Vagina (tissue), 2 donors: ENCODE measurements at regions not wholly inside any gene's neighbourhood (a gene's known extent, or its start where the extent isn't known, plus 50 kb on each side); places are given as distances from the start of the nearest gene placed in this dataset.

ENCODE experiments used
- DNase-seq, 2 donors: peaks; one replicate each; pipeline ENCODE4 v3.0.0-alpha.2; 2017; ENCODE audit errors: extremely low spot score in 2 of 2
- H3K27ac ChIP-seq: fragments of 200-600 bp; sonication (generic); one replicate; pipeline ENCODE4 v1.5.1; 2019
- H3K27me3 ChIP-seq: fragments of 200-600 bp; sonication (generic); one replicate; pipeline ENCODE4 v1.5.1; 2019
- H3K36me3 ChIP-seq, 2 donors: fragments of 200-600 bp; sonication (generic); one replicate each; pipeline ENCODE4 v1.5.1; 2017 to 2019
- H3K4me1 ChIP-seq: fragments of 200-600 bp; sonication (generic); one replicate; pipeline ENCODE4 v1.5.1; 2019
- H3K4me3 ChIP-seq, 2 donors: fragments of 200-600 bp; sonication (generic); 1 replicate in 1 of 2; 2 replicates in 1 of 2; pipeline ENCODE4 v1.5.1; 2016 to 2019
- H3K9me3 ChIP-seq: fragments of 200-600 bp; sonication (generic); one replicate; pipeline ENCODE4 v1.5.1; 2019
- CTCF ChIP-seq, 3 experiments: fragments of 450-650 bp in 2 of 3; fragments of 200-600 bp in 1 of 3; sonication (generic) in 1 of 3; IDR thresholded peaks; one replicate each; pipeline ENCODE4 v1.5.1; 2017 to 2019; ENCODE audit warnings: antibody characterized with exemption in 3 of 3, mild to moderate bottlenecking in 2 of 3, moderate library complexity in 2 of 3
- POLR2A ChIP-seq, 2 donors: fragments of 450-650 bp; IDR thresholded peaks; one replicate each; pipeline ENCODE4 v1.6.1; 2017; ENCODE audit warnings: antibody characterized with exemption in 2 of 2, mild to moderate bottlenecking in 2 of 2, moderate library complexity in 2 of 2
- POLR2AphosphoS5 ChIP-seq, 2 donors: sonication (generic); formaldehyde crosslinking; IDR thresholded peaks; one replicate each; pipeline ENCODE4 v1.9.0; 2017; ENCODE audit warnings: antibody characterized with exemption in 2 of 2, mild to moderate bottlenecking in 2 of 2, low read depth in 1 of 2; ENCODE audit not compliant: insufficient read depth in 1 of 2
- intact Hi-C: fragments of 100-400 bp; cut with DNase I; formaldehyde crosslinking; loops from one replicate; pipeline ENCODE4 v1.15.1; 2023

- no peak for DNase-seq
- TF ChIP-seq POLR2A (IDR thresholded peaks at IDR 0.05) (no peak), POLR2AphosphoS5 (IDR thresholded peaks at IDR 0.05; ENCODE audit: insufficient read depth in 1 of 2, low read depth in 1 of 2) (no peak), CTCF (IDR thresholded peaks at IDR 0.05) (no peak)
- no peaks in the 10 kb centered on the region for H3K9me3 ChIP-seq
- H3K27ac ChIP-seq, result no peak overlapping the region
- no peaks in the 10 kb centered on the region for H3K36me3 ChIP-seq
- H3K27me3 ChIP-seq, result no peaks in the 10 kb centered on the region
- intact Hi-C loops, result no loop called here
- no peak overlapping the region for H3K4me3 ChIP-seq
- no peaks in the 10 kb centered on the region for H3K4me1 ChIP-seq
Observed at GRCh38 chr15:98190914-98191313, 230.4 kb downstream of the ARRDC4 start.

GRCh38 chr15:98195796-98196195, 235.3 kb downstream of the ARRDC4 start:
- Histone ChIP-seq H3K4me3 (no peak overlapping the region), H3K36me3 (no peaks in the 10 kb centered on the region), H3K4me1 (no peaks in the 10 kb centered on the region), H3K27me3 (no peaks in the 10 kb centered on the region), H3K9me3 (no peaks in the 10 kb centered on the region), H3K27ac (no peak overlapping the region)
- TF ChIP-seq CTCF (IDR thresholded peaks at IDR 0.05) (no peak), POLR2AphosphoS5 (IDR thresholded peaks at IDR 0.05; ENCODE audit: insufficient read depth in 1 of 2, low read depth in 1 of 2) (no peak), POLR2A (IDR thresholded peaks at IDR 0.05) (no peak)
- intact Hi-C loops, result no loop called here
- no peak for DNase-seq

DNA sequence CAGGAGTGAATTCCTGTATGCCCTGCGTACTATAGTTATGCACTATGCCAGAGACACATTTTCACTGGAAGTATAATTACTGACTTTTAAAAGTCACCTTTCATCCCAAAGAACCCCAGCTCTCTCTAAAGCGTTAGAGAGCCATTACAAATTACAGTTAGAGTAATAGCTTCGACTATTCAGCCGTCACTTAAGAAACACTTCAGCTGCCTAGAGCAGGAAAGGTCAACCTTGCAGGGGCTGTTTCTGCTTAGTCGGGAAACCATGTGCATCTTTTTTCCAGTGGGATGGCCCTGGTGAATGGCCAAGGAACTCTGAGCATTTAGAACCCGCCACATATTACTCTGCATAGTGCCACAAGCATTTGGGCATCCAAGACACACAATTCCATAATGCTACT, 235.9 kb downstream of the ARRDC4 start:
- H3K36me3 ChIP-seq, result no peaks in the 10 kb centered on the region
- H3K9me3 ChIP-seq, result no peaks in the 10 kb centered on the region
- no peaks in the 10 kb centered on the region for H3K27me3 ChIP-seq
- TF ChIP-seq CTCF (IDR thresholded peaks at IDR 0.05) (no peak), POLR2AphosphoS5 (IDR thresholded peaks at IDR 0.05; ENCODE audit: insufficient read depth in 1 of 2, low read depth in 1 of 2) (no peak), POLR2A (IDR thresholded peaks at IDR 0.05) (no peak)
- no peaks in the 10 kb centered on the region for H3K4me1 ChIP-seq
- DNase-seq, result no peak
- H3K27ac ChIP-seq, result no peak overlapping the region
- intact Hi-C loops, result no loop called here
- H3K4me3 ChIP-seq, result no peak overlapping the region

DNA sequence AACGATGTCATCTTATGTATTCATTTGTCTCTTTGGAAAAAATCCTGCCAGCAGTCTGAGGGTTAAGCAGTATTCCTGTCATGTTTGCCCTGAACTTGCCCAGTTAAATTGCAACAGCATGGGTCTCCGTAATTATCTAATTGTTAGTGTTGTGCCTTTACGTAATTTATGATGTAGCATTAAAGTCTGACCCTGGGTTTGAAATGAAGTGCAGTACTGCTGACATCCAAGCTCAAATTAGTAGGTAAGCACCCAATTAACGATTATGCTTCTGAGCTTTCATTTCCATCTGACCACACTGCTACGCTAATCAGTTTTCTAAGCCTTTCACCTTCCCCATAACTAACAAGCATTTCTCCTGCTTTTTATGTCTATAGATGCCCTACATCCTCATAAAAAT, 241.8 kb downstream of the ARRDC4 start:
- no peak for DNase-seq
- Histone ChIP-seq H3K9me3 (no peaks in the 10 kb centered on the region), H3K4me3 (no peak overlapping the region), H3K27ac (no peak overlapping the region), H3K36me3 (no peaks in the 10 kb centered on the region), H3K27me3 (no peaks in the 10 kb centered on the region), H3K4me1 (no peaks in the 10 kb centered on the region)
- no peak for TF ChIP-seq POLR2A (IDR thresholded peaks at IDR 0.05)
- TF ChIP-seq CTCF (IDR thresholded peaks at IDR 0.05), result no peak
- TF ChIP-seq POLR2AphosphoS5 (IDR thresholded peaks at IDR 0.05; ENCODE audit: insufficient read depth in 1 of 2, low read depth in 1 of 2), result no peak
- intact Hi-C loops, result no loop called here

DNA sequence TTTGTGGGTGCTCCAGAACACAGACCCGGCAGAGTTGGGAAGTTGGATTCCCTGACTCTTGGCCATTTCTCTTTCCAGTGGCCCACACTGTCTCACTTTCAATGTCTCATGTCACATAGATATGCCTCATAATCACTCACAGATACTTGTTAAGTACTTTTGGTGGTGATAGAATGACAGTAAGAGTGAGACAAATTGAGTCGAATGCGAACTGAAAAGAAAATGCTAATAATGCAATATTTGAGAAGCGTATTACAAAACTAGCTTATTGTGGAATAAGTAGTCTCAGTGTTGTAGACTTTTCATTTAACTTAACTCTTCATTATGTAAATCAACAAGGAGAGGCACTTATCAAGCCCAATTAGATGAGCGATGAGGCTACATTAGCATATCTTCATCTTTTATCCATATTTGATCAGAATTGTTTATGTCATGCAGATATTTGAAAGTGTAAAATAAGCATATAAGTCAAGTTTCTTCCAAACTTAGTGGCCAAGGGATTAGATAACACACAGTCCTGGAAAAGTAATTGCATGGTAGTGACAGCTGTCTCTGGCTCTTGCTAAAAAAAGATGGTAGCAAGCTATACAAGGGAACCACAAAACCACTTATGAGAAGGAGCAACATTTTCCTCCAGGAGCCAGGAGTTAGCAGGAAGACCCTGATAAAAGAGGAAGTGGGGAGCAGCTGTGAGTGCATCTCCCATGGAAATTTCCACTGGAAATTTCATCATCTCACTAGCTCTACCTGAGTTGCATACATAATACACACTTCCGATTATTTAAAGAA, 243.6 kb downstream of the ARRDC4 start:
- Histone ChIP-seq H3K27ac (no peak overlapping the region), H3K4me3 (no peak overlapping the region)
- intact Hi-C loops, result no loop called here

More for the DNA sequence above, 243.6 kb downstream of the ARRDC4 start:
- H3K36me3 ChIP-seq, result no peaks in the 10 kb centered on the region
- H3K4me1 ChIP-seq, result no peaks in the 10 kb centered on the region
- TF ChIP-seq CTCF (IDR thresholded peaks at IDR 0.05) (no peak), POLR2AphosphoS5 (IDR thresholded peaks at IDR 0.05; ENCODE audit: insufficient read depth in 1 of 2, low read depth in 1 of 2) (no peak), POLR2A (IDR thresholded peaks at IDR 0.05) (no peak)
- H3K27me3 ChIP-seq, result no peaks in the 10 kb centered on the region
- no peaks in the 10 kb centered on the region for H3K9me3 ChIP-seq
- DNase-seq, result no peak
